Panc1 (cell line): ENCODE measurements at regions not wholly inside any gene's neighbourhood (a gene's known extent, or its start where the extent isn't known, plus 50 kb on each side); places are given as distances from the start of the nearest gene placed in this dataset.

ENCODE experiments used
- POLR2AphosphoS5 ChIP-seq: IDR thresholded peaks from 2 replicates; pipeline ENCODE4 v1.6.1; 2012; ENCODE audit warnings: mild to moderate bottlenecking, low read depth, low read length, moderate library complexity
- REST ChIP-seq, 2 experiments: IDR thresholded peaks; 2 replicates each; pipeline ENCODE4 v1.6.1; 2011 to 2012; ENCODE audit warnings: low read depth in 2 of 2, control low read depth in 1 of 2, low read length in 1 of 2, mild to moderate bottlenecking in 1 of 2, moderate library complexity in 1 of 2; ENCODE audit not compliant: insufficient read depth in 1 of 2
- SIN3A ChIP-seq: IDR thresholded peaks from 2 replicates; pipeline ENCODE4 v1.6.1; 2012; ENCODE audit warnings: low read depth, mild to moderate bottlenecking, low read length, moderate library complexity, borderline replicate concordance; ENCODE audit not compliant: insufficient read depth
- TF ChIP-seq, protein P1 (sequence below): fragments of 450-650 bp; IDR thresholded peaks from 2 replicates; pipeline ENCODE4 v1.5.1; 2017; ENCODE audit warnings: mild to moderate bottlenecking

- TF ChIP-seq POLR2AphosphoS5, result no peak
- TF ChIP-seq, protein P1, sequence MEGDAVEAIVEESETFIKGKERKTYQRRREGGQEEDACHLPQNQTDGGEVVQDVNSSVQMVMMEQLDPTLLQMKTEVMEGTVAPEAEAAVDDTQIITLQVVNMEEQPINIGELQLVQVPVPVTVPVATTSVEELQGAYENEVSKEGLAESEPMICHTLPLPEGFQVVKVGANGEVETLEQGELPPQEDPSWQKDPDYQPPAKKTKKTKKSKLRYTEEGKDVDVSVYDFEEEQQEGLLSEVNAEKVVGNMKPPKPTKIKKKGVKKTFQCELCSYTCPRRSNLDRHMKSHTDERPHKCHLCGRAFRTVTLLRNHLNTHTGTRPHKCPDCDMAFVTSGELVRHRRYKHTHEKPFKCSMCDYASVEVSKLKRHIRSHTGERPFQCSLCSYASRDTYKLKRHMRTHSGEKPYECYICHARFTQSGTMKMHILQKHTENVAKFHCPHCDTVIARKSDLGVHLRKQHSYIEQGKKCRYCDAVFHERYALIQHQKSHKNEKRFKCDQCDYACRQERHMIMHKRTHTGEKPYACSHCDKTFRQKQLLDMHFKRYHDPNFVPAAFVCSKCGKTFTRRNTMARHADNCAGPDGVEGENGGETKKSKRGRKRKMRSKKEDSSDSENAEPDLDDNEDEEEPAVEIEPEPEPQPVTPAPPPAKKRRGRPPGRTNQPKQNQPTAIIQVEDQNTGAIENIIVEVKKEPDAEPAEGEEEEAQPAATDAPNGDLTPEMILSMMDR, result no peak
- no peak for TF ChIP-seq SIN3A
- TF ChIP-seq REST (IDR thresholded peaks at IDR 0.05; ENCODE audit: insufficient read depth in 1 of 2, low read depth in 2 of 2, low read length in 1 of 2), result no peak
Observed at GRCh38 chr15:79222808-79223207, 59.7 kb upstream of the ANKRD34C start.
